HEK293 (cell line): ENCODE measurements at regions not wholly inside any gene's neighbourhood (a gene's known extent, or its start where the extent isn't known, plus 50 kb on each side); places are given as distances from the start of the nearest gene placed in this dataset.

Experiments used
- CTCF ChIP-seq: fragments of 450-650 bp; formaldehyde crosslinking; IDR thresholded peaks from 2 replicates; pipeline ENCODE4 v1.5.1; 2016; ENCODE audit warnings: missing biosample characterization, missing genetic modification characterization
- MYNN ChIP-seq: fragments of 450-650 bp; formaldehyde crosslinking; IDR thresholded peaks from 2 replicates; pipeline ENCODE4 v1.5.1; 2016; ENCODE audit warnings: missing biosample characterization, missing genetic modification characterization, borderline replicate concordance
- YY1 ChIP-seq: fragments of 450-650 bp; formaldehyde crosslinking; IDR thresholded peaks from 2 replicates; pipeline ENCODE4 v1.5.1; 2018; ENCODE audit warnings: missing biosample characterization, missing genetic modification characterization
- ZBTB11 ChIP-seq: fragments of 450-650 bp; formaldehyde crosslinking; conservative IDR thresholded peaks from 2 replicates; pipeline ENCODE4 v1.5.1; 2016; ENCODE audit warnings: low read depth, missing biosample characterization, missing genetic modification characterization
- ZFP41 ChIP-seq: fragments of 450-650 bp; formaldehyde crosslinking; IDR thresholded peaks from 2 replicates; pipeline ENCODE4 v1.5.1; 2016; ENCODE audit warnings: missing biosample characterization, missing genetic modification characterization, borderline replicate concordance
- ZNF184 ChIP-seq: fragments of 450-650 bp; IDR thresholded peaks from 2 replicates; pipeline ENCODE4 v1.5.1; 2018; ENCODE audit warnings: missing biosample characterization, mild to moderate bottlenecking, missing genetic modification characterization
- ZNF248 ChIP-seq: fragments of 450-650 bp; formaldehyde crosslinking; IDR thresholded peaks from 2 replicates; pipeline ENCODE4 v1.5.1; 2017; ENCODE audit warnings: missing biosample characterization, missing genetic modification characterization
- ZNF335 ChIP-seq: fragments of 450-650 bp; formaldehyde crosslinking; conservative IDR thresholded peaks from 2 replicates; pipeline ENCODE4 v1.5.1; 2016; ENCODE audit warnings: missing biosample characterization, missing genetic modification characterization
- ZNF513 ChIP-seq: fragments of 450-650 bp; IDR thresholded peaks from 2 replicates; pipeline ENCODE4 v1.5.1; 2018; ENCODE audit warnings: missing biosample characterization, missing genetic modification characterization

GRCh38 chr7:125847055-125847454 lies 917.4 kb upstream of the POT1 start:
- TF ChIP-seq CTCF (tag by site-specific recombination) (no peak), MYNN (tag by site-specific recombination) (no peak), ZFP41 (tag by site-specific recombination) (no peak), ZNF184 (no peak), YY1 (tag by site-specific recombination) (no peak), ZBTB11 (tag by site-specific recombination) (no peak), ZNF248 (tag by site-specific recombination) (no peak), ZNF513 (no peak), ZNF335 (tag by site-specific recombination) (no peak)
